NCI-H526 treated with DMSO at 0.1 percent for 48 hours (cell line): ENCODE measurements at regions not wholly inside any gene's neighbourhood (a gene's known extent, or its start where the extent isn't known, plus 50 kb on each side); places are given as distances from the start of the nearest gene placed in this dataset.
"Not testable (repeated sequence)": the region's sequence is repeated elsewhere in the genome, so short reads cannot be mapped to it uniquely, and the experiment has no call there.

ENCODE experiments used
- DNase-seq: peaks from one replicate; lab custom pipeline; 2025; lab: John Stamatoyannopoulos, UW

DNA sequence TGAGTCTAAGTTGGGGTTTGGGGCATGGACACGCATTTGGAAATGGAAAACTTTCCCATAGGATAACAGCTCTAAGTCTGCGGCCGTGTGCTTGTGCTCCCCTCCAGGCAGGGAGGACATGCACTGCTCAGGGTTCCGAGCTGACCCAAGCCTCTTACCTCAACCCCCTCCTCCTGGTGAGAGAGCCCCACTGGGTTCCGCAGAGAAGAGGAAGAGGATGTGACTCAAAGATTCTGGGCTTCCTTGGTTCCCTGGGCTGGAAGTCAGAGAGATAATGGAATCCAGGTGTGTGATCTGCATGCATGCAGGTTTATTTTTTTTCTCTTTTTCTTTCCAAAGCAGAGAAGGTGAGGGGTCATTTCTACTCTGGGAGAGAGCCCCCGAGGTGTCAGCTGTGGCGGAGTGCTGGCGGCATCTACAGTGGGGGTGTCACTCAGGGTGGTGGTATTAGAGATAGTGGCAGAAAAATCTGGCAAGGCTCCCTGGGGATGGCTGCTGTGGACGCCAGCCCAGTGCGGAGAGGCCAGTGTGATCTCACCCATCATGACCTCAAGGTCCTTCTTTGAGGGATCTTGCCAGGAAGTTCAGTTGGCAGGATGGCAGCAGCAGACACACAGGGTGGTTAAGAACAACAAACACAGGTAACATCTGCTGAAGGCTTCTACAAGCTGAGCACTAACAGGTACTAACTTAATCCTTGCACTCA lies 168.7 kb upstream of the HAND2 start:
- DNase-seq: no peak

DNA sequence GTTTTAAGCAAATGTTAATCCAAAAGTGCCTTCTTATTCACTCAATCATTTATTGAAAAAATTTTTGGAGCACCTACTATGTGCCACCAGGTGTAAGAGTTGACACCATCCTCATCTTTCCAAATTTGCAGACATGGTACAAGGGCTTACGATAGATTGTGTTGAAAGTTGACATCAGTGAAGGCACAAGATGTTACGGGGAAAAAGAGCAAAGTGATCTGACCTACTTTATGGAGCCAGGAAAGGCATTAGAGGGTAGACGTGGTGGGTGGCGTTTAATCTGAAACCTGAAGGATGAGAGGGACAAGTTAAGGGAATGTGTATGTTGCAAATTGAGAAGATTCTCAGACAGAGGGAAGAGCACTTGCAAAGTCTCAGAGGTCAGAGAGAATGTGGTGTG lies 167.8 kb upstream of the HAND2 start:
- DNase-seq: no peak

DNA sequence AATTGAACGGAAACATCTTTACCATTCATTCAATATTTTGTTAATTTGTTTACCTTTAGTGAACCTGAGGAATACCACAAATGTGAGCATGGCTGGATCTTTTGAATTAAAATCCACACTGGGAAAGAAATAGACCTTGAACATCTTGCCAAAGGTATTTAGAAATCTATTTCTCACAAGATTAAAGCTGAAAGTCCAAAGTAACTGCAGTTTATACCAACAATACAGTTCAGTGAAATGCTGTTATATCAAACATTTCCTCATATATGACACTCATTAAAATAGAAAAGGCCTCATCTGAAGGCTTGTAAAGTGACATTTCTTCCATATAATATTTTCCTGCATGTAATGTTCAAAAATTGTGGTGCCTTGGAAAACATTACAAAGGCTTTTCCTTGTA lies 166.5 kb upstream of the HAND2 start:
- DNase-seq: no peak

DNA sequence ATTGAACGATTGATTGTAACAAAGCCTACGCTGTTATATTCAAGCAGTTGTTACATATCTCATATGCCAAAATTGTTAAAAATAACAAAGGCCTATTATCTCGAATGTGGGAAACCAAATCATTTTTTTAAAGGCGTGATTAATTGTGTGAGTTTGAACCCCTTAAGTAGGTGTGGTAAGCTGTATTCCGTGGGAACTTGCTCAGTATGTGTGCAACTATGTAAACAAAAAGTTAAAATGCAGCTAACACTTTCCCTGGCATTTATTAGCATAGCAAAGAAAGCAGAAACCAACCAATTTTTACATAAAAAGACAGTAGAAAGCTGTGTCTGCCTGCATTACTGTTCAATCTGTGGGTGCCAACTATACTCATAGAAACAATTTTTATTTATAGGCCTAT lies 166.0 kb upstream of the HAND2 start:
- DNase-seq: no peak

DNA sequence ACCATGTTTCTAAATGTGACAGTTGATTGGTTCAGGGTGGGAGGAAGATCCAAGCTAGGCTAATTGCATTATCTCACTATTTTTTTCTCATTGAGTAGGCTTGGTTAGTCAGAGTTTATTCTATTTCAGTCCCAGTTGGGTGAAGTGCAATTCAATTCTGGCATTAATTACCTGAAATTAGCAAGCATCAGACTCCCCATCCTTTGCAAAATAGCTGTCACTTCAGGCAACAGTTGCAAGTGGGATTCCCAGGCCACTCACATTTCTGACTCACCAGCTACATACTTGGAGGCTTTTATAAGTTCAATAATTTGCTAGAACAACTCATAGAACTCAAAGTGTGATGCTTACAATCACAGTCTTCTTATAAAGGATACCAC lies 155.8 kb upstream of the HAND2 start:
- DNase-seq: no peak

DNA sequence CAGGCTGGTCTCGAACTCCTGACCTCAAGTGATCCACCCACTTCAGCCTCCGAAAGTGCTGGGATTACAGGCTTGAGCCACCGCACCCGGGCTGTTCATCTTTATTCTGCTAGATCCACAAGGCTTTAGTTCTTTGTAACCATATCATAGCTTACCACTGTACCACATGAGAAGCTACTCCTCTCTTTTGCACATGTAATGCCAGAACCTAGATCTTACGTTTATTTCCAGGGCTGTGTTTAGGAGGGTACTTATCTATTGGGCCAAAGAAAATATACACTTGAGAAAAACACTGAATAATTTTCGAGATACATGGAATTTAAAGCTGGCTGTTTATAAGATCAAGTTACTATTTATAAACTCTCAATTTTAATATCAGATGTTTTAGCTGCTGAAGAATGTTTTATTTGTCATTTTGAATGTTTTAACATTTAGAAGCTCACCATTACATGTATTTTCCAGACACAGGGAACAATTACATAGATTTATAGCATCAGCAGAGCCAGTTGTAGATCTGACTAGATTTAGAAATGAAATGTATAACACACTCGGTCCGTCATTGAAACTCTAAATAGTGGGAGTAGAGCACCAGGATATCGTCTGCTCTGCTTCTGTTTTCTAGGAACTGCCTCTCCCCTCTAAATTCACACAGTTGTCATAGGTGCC lies 155.3 kb upstream of the HAND2 start:
- no peak for DNase-seq

DNA sequence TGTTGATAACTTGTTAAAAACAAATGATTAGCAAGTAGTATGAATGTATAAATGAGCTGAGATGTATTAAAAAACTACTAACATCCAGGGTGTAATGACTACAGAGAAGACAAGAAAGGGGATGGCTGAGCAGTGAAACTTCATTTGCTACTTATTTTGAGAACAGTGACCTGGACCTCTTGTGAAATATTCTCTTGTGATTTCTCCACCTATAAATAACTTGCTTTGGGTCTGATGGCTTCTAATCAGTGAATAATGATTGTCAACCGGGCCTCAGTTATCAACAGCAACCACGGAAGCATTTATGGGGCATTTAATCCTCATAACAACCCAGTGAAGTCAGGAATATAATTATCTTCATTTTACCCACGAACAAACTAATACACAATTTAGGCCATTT lies 154.2 kb upstream of the HAND2 start:
- no peak for DNase-seq

DNA sequence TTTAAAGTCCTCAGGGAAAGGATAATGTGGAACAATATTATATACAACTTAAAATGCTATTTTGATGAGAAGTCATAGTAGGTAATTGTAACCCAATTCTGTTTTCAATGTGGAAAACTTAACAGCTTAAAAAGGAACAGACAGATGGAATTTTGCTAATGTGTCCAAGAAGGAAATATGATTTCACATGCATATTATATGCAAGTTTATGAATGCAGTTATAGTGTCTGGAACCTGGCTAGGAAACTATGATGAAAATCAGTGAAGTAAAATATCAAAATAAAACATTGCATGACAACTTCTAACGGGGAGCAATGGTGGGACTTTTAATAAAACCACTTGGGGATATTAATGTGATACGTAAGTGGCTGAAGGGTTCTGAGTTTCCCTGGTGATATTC lies 152.6 kb upstream of the HAND2 start:
- no peak for DNase-seq

DNA sequence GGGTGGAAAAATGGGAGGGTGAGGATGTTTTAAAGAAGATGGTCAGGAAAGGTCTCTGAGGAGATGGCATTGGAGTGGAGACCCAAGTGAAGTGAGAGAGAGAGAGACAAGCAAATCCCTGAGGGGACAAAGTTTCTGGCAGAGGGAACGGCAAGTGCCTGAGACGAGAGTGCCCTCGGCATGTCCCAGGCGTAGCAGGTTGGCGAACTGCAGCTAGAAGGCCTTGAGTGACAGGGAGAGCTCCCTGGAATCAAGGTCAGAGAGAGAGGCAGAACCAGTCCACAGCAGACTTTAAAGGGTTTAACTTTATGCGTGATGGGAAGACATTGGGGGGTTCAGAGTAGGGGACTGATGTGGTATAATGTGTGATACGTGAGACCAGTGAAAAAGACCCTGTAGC lies 150.2 kb upstream of the HAND2 start:
- DNase-seq: no peak

DNA sequence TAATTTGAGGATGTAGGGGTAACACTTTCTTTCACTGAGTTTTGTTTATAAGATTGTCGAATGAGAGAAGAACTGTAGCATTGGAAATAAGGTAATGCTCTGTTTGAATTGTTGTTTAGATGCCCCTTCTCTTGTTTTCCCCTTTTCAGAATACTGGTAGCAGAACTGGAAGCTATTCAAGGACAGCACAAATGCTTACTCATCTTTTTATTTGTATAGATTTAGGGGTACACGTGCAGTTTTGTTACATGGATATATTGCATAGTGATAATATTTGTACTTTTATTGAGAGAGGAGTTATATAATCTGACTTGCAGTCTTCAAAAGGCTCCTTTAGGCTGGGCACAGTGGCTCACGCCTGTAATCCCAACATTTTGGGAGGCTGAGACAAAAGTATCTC lies 145.4 kb upstream of the HAND2 start:
- DNase-seq: no peak

DNA sequence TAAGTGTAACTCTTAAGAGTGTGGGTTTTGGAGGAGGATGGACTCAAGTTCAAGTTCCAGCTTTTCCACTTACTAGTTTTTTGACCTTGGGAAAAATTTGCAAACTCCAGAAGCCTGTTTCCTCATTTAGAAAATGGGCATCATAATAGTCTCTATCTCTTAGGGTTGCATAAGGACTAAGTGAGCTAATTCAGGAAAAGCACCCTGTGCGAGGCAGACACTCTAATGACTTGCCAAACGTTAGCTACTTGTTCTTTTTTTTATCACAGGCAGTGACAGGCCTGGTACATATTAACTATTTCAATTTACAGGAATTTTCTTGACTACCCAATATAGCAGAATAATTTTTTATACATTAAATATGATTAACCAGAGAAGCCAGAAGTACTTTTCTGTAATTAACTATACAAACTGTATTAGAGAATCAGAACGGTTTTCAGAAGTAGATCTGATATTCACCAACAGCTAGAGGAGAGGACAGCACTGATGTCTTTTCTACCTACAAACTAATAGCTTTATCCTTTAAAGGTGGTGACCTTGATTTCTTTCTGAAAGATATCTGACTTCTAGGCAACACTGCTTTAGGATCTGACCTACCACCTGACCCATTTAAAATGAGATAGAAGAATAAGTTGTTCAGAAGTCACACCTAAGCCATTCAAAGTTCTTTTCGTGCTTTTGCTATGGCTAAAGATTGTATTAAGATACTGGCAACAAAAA lies 139.6 kb upstream of the HAND2 start:
- no peak for DNase-seq

DNA sequence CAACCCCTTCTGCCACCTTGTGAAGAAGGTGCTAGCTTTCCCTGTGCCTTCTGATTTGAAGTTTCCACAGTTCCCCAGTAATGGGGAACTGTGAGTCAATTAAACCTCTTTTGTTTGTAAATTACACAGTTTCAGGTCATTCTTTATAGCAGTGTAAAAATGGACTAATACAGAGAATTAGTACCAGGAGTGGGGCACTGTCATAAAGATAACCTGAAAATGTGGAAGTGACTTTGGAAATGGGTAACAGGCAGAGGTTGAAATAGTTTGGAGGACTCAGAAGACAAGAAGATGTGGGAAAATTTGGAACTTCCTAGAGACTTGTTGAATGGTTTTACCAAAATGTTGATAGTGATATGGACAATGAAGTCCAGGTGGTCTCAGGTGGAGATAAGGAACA lies 131.0 kb upstream of the HAND2 start:
- DNase-seq: no peak

DNA sequence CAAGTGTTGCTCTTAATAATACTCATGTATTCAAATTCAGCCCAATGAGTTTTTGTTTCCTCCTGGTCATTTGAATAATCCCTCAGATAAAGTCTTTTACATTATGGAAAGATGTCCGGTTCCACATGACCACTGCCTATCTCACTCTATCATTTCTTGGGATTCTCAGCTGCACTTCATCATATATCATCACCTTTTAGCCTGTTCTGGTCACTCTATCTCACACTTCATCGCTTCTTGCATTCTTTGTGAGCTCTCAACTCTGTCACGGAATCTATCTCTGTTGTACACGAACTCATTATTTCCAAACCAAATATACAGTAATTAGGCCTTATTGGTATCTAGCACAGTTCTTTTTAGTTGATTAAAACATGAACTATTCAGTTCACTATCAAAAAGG lies 126.9 kb upstream of the HAND2 start:
- no peak for DNase-seq

DNA sequence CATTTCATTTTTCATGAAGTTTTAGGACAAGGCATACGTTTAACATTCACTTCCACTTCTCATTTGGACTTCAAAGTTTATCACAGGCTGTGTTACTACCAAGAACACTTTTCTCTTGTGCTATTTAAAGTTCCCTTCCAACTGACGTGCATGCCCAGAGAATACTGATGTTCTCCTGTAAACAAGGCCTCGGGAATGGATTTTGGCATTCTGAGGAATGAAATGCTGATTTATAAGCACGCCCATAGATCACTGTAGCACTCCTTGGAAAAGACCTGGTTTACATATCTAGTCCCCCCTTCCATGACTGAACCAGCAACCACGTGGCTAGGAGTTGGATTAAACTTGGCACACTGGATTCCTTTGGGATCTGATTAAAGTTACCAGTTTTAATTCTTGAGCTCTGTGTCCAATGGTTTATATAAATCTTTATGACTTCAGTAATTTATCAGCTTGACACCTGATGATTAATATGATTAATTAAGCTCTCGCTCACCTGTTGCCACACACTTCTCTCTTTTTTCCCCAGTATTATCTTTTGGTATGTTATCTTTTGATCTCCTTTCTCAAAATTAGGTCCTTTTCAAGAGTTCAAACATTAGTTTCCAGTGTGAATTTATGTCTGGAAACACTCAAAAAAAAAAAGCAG lies 122.4 kb upstream of the HAND2 start:
- DNase-seq: no peak

DNA sequence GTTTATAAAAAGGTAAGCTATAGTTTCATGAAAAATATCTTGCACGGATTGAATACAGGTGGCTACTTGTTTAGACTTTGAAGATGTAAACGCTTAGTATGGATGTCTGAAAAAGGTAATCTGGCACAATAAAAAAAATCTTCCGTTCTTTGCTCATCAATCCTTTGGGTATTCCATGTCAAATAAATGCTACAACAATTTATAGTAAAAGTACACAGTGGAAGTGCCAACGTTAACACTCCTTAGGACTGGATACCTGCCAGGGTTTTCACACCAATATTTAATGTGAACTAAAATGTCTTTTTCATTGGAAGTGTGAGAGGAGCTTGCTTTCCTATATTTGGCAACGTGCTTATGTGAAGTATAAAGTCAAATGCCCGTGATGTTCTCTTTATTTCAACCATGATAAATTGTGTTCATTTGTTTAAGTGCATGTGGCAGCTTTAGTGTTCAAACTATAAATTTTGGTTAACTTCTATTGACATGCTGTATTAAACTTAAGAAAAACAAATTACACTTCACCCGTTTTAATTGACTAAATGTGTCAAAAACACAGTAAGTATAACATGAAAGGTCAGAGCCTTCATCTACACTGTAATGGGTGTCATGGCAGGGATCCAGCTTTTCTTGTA lies 121.7 kb upstream of the HAND2 start:
- DNase-seq: no peak

DNA sequence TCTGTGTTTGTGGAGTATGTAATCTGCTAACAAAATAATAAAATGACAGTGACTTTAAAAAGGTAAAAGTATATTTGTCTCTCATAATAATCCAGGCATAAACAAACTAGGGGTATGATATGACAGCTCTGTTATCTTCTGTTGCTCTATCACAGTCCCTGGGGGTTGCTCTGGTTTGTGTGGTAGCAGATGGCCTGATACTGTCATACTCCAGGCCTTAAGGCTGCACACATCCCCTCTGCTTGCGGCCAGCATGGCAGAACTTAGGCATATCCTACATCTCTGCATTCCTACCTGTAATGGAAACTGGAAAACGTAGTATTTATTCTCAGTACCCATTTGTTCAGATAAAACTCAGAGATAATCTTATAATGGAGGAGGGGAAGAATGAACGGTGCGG lies 117.9 kb upstream of the HAND2 start:
- no peak for DNase-seq

DNA sequence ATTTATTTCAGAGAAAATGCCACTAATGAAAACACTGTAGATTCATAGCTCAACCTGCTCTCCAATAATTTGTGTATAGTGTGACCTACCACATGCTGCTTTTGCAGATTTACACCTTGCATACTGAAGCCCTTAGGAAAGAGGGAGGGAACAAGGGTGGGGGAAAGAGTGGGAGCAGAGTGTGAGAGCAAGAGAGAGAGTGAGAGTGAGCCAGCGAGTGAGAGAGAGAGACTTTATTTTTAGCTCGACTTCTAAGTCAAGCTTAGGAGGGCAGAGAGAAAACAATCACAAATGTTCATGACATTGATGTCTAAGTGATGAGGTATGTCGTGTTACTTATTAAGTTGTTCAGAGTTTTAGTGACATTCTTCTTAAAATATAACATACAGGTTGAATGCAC lies 112.5 kb upstream of the HAND2 start:
- DNase-seq: no peak

DNA sequence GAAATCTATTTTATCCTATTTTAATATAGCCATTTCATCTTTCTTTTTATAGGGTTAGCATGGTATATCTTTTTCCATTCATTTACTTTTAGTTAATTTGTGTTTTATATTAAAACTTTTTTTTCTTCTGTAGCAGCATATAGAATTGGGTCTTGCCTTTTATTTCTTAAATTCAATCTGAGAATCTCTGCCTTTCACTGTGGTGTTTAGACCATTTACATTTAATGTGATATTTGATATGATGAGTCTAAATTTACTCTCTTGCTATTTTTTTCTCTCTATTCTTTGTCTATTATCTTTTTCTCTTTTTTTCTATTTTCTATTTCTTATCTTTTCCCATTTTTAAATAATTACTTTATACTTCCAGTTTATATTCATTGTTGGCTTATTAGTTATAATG lies 105.4 kb upstream of the HAND2 start:
- DNase-seq: no peak

DNA sequence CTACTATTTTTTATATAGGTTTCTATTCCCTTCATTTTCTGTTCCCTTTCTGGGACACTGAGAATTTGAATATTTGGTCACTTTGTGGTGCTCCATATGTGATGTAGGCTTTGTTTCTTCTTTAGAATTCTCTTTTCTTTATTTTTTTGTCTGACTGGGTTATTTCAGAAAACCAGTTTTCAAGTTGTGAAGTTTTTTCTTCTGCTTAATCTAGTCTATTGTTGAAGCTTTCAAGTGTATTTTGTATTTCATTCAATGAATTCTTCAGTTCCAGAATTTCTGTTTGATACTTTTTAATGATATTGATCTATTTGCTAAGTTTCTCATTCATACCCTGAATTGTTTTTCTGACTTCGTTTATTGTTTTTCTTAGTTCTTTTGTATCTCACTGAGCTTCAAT lies 96.2 kb upstream of the HAND2 start:
- no peak for DNase-seq

DNA sequence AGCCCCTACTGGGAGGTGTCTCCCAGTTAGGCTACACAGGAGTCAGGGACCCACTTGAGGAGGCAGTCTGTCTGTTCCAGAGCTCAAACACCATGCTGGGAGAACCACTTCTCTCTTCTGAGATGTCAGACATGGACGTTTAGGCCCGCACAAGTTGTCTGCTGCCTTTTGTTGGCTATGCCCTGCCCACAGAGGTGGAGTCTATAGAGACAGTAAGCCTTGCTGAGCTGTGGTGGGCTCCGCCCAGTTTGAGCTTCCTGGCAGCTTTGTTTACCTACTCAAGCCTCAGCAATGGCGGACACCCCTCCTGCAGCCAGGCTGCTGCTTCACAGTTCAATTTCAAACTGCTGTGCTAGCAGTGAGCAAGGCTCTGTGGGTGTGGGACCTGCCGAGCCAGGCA lies 88.6 kb upstream of the HAND2 start:
- DNase-seq: not testable (repeated sequence)

DNA sequence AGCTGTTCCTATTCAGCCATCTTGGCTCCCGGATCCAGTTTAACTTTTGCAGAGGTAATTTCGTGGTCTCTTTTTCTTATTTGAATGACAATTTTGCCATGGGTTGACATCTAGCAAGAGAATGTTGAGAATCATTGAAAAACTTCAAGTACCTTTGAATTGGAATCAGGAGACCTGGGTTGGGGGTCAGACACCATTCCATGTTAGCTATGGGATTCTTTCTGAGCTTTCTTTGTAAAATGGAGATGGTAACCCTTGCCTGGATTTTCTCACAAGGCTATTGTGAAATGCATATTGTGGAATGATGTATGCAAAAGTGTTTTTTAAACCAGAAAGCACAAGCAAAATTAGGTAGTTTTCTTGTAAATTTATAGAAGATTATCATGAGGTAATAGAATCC lies 79.1 kb upstream of the HAND2 start:
- no peak for DNase-seq

DNA sequence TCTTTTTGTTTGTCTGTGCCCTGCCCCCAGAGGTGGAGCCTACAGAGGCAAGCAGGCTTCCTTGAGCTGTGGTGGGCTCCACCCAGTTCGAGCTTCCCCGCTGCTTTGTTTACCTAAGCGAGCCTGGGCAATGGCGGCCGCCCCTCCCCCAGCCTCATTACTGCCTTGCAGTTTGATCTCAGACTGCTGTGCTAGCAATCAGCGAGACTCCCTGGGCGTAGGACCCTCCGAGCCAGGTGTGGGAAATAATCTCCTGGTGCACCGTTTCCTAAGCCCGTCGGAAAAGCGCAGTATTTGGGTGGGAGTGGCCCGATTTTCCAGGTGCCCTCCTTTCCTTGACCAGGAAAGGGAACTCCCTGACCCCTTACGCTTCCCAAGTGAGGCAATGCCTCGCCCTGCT lies 78.6 kb upstream of the HAND2 start:
- DNase-seq: not testable (repeated sequence)

DNA sequence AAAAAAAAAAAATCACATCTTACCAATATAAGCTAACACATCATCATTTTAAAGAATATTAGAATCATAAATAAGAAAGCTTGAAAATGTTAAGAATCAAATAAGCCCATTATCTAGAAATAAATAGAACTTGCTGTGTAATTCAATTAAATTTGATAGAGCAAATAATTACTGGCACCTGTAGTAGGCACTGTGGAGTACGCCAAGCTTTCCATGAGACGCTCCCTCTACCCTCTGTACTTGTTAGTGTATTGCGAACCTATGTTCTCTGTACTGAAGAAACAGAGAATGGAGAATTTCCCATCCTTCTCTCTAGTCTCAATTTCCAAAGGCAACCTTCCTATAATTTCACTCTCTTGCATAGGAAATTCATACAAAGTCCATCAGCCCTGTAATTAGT lies 61.7 kb upstream of the HAND2 start:
- no peak for DNase-seq
